Panc1 (cell line): ENCODE measurements at regions not wholly inside any gene's neighbourhood (a gene's known extent, or its start where the extent isn't known, plus 50 kb on each side); places are given as distances from the start of the nearest gene placed in this dataset.

Experiments
- ATAC-seq: fragments of 200-7000 bp; cut with Tn5 transposase; 2 replicates; pipeline ENCODE4 v1.9.1; 2020; ENCODE audit warnings: mild to moderate bottlenecking, moderate library complexity
- BruUV-seq: library from RNA; stranded (reverse); fragments of 400-500 nt; replicated peaks from 2 replicates; lab custom pipeline; 2021; lab: Mats Ljungman, UMichigan
- CTCF ChIA-PET: fragments of 300-600 bp; sonication (Branson Sonifier 250); formaldehyde crosslinking; loops from one replicate; lab custom pipeline; 2022; ENCODE audit warnings: antibody characterized with exemption; lab: Charles Lee
- POLR2A ChIA-PET: fragments of 300-600 bp; sonication (Branson Sonifier 250); formaldehyde crosslinking; loops from one replicate; lab custom pipeline; 2022; ENCODE audit warnings: antibody characterized with exemption; lab: Charles Lee
- DNase-seq: peaks from one replicate; pipeline ENCODE4 v3.0.0-alpha.2; 2010; ENCODE audit warnings: low read depth, low spot score
- H3K27ac ChIP-seq: 2 replicates; pipeline ENCODE4 v1.5.1; 2011; ENCODE audit warnings: mild to moderate bottlenecking, low read length, inconsistent platforms
- H3K27me3 ChIP-seq: fragments of 200-500 bp; sonication (Bioruptor generic); 2 replicates; pipeline ENCODE4 v1.6.0; 2014; ENCODE audit warnings: low read length, inconsistent platforms; ENCODE audit not compliant: control insufficient read depth, insufficient read depth
- H3K36me3 ChIP-seq: fragments of 200-500 bp; sonication (Bioruptor generic); 2 replicates; pipeline ENCODE4 v1.5.1; 2014; ENCODE audit warnings: inconsistent platforms, mild to moderate bottlenecking, low read length, moderate library complexity; ENCODE audit not compliant: control insufficient read depth, insufficient read depth
- H3K4me1 ChIP-seq: 2 replicates; pipeline ENCODE4 v1.5.1; 2011; ENCODE audit warnings: inconsistent platforms, mild to moderate bottlenecking, low read length, moderate library complexity; ENCODE audit not compliant: control insufficient read depth, insufficient read depth
- H3K4me3 ChIP-seq, 2 experiments: 2 replicates each; pipeline ENCODE4 v1.5.1; 2011 to 2012; ENCODE audit warnings: low read depth in 2 of 2, low read length in 2 of 2, mild to moderate bottlenecking in 2 of 2, inconsistent platforms in 1 of 2, moderate library complexity in 1 of 2
- H3K9me3 ChIP-seq: fragments of 200-500 bp; sonication (Bioruptor generic); 2 replicates; pipeline ENCODE4 v1.5.1; 2014; ENCODE audit warnings: low read depth, mild to moderate bottlenecking, inconsistent platforms, low read length, moderate library complexity; ENCODE audit not compliant: control insufficient read depth, insufficient read depth
- POLR2AphosphoS5 ChIP-seq: IDR thresholded peaks from 2 replicates; pipeline ENCODE4 v1.6.1; 2012; ENCODE audit warnings: mild to moderate bottlenecking, low read depth, low read length, moderate library complexity
- SIN3A ChIP-seq: IDR thresholded peaks from 2 replicates; pipeline ENCODE4 v1.6.1; 2012; ENCODE audit warnings: low read depth, mild to moderate bottlenecking, low read length, moderate library complexity, borderline replicate concordance; ENCODE audit not compliant: insufficient read depth
- TCF7L2 ChIP-seq: IDR thresholded peaks from 2 replicates; pipeline ENCODE4 v1.6.1; 2011; ENCODE audit warnings: mild to moderate bottlenecking, low read depth, low read length, inconsistent platforms
- in situ Hi-C: cut with HindIII; loops from 2 replicates; pipeline ENCODE4 v1.10.0; 2016; ENCODE audit warnings: low sequenced_read_pairs, low pct_unique_long_range_greater_than_20kb
- intact Hi-C: fragments of 100-400 bp; cut with micrococcal nuclease; formaldehyde crosslinking; loops from one replicate; pipeline ENCODE4 v1.10.0; 2022; ENCODE audit not compliant: unreplicated experiment
- TF ChIP-seq, protein P1 (sequence below), 2 experiments: IDR thresholded peaks; 2 replicates each; pipeline ENCODE4 v1.6.1; 2011 to 2012; ENCODE audit warnings: low read depth in 2 of 2, control low read depth in 1 of 2, low read length in 1 of 2, mild to moderate bottlenecking in 1 of 2, moderate library complexity in 1 of 2; ENCODE audit not compliant: insufficient read depth in 1 of 2
- TF ChIP-seq, protein P2 (sequence below): fragments of 450-650 bp; IDR thresholded peaks from 2 replicates; pipeline ENCODE4 v1.5.1; 2017; ENCODE audit warnings: mild to moderate bottlenecking

GRCh38 chr19:28492621-28493020, 720.3 kb downstream of the UQCRFS1 start:
- DNase-seq = no peak
- TF ChIP-seq POLR2AphosphoS5 (no peak), TCF7L2 (no peak), SIN3A (no peak)
- TF ChIP-seq, protein P1, sequence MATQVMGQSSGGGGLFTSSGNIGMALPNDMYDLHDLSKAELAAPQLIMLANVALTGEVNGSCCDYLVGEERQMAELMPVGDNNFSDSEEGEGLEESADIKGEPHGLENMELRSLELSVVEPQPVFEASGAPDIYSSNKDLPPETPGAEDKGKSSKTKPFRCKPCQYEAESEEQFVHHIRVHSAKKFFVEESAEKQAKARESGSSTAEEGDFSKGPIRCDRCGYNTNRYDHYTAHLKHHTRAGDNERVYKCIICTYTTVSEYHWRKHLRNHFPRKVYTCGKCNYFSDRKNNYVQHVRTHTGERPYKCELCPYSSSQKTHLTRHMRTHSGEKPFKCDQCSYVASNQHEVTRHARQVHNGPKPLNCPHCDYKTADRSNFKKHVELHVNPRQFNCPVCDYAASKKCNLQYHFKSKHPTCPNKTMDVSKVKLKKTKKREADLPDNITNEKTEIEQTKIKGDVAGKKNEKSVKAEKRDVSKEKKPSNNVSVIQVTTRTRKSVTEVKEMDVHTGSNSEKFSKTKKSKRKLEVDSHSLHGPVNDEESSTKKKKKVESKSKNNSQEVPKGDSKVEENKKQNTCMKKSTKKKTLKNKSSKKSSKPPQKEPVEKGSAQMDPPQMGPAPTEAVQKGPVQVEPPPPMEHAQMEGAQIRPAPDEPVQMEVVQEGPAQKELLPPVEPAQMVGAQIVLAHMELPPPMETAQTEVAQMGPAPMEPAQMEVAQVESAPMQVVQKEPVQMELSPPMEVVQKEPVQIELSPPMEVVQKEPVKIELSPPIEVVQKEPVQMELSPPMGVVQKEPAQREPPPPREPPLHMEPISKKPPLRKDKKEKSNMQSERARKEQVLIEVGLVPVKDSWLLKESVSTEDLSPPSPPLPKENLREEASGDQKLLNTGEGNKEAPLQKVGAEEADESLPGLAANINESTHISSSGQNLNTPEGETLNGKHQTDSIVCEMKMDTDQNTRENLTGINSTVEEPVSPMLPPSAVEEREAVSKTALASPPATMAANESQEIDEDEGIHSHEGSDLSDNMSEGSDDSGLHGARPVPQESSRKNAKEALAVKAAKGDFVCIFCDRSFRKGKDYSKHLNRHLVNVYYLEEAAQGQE (IDR thresholded peaks at IDR 0.05; ENCODE audit: insufficient read depth in 1 of 2, low read depth in 2 of 2, low read length in 1 of 2) = no peak
- TF ChIP-seq, protein P2, sequence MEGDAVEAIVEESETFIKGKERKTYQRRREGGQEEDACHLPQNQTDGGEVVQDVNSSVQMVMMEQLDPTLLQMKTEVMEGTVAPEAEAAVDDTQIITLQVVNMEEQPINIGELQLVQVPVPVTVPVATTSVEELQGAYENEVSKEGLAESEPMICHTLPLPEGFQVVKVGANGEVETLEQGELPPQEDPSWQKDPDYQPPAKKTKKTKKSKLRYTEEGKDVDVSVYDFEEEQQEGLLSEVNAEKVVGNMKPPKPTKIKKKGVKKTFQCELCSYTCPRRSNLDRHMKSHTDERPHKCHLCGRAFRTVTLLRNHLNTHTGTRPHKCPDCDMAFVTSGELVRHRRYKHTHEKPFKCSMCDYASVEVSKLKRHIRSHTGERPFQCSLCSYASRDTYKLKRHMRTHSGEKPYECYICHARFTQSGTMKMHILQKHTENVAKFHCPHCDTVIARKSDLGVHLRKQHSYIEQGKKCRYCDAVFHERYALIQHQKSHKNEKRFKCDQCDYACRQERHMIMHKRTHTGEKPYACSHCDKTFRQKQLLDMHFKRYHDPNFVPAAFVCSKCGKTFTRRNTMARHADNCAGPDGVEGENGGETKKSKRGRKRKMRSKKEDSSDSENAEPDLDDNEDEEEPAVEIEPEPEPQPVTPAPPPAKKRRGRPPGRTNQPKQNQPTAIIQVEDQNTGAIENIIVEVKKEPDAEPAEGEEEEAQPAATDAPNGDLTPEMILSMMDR = no peak
- in situ Hi-C loops = no loop called here
- Histone ChIP-seq H3K36me3 (no peaks in the 10 kb centered on the region), H3K4me3 (no peak overlapping the region), H3K4me1 (no peaks in the 10 kb centered on the region), H3K27ac (no peak overlapping the region), H3K27me3 (no peaks in the 10 kb centered on the region), H3K9me3 (no peaks in the 10 kb centered on the region)
- CTCF ChIA-PET = interaction anchor here (0.6 kb wide), 1 partner anchor 27 kb away, joined by 4 read pairs; no protein-coding TSS in a partner anchor
- intact Hi-C loops = no loop called here
- no peak for ATAC-seq
- BruUV-seq = no TSS peak
- POLR2A ChIA-PET = no interaction called here

- TF ChIP-seq POLR2AphosphoS5 (no peak), SIN3A (no peak), TCF7L2 (no peak)
- TF ChIP-seq, protein P1 (IDR thresholded peaks at IDR 0.05; ENCODE audit: insufficient read depth in 1 of 2, low read depth in 2 of 2, low read length in 1 of 2) = no peak
- TF ChIP-seq, protein P2 = no peak
- no peaks in the 10 kb centered on the region for H3K4me1 ChIP-seq
- ATAC-seq (no peak), DNase-seq (no peak)
- H3K4me3 ChIP-seq = no peak overlapping the region
- ChIA-PET CTCF (interaction anchor here (0.6 kb wide), 1 partner anchor 27 kb away, joined by 4 read pairs; no protein-coding TSS in a partner anchor), POLR2A (no interaction called here)
- H3K9me3 ChIP-seq = no peaks in the 10 kb centered on the region
- H3K36me3 ChIP-seq = no peaks in the 10 kb centered on the region
- no TSS peak for BruUV-seq
- no peaks in the 10 kb centered on the region for H3K27me3 ChIP-seq
- in situ Hi-C loops (no loop called here), intact Hi-C loops (no loop called here)
- H3K27ac ChIP-seq = no peak overlapping the region
Measured at GRCh38 chr19:28492201-28492600, 720.8 kb downstream of the UQCRFS1 start.
